ENCODE measurements at regions not wholly inside any gene's neighbourhood (a gene's known extent, or its start where the extent isn't known, plus 50 kb on each side); places are given as distances from the start of the nearest gene placed in this dataset.

GRCh38 chr9:115194216-115194615 lies 76.3 kb upstream of the TNC start:
- TF ChIP-seq CTCF (optimal IDR thresholded peaks at IDR 0.05 in 1 of 3, IDR thresholded peaks at IDR 0.05 in 1 of 3, conservative IDR thresholded peaks at IDR 0.05 in 1 of 3; ENCODE audit: extremely low read depth in 1 of 3, insufficient read depth in 2 of 3, low read length in 3 of 3) (no peak), EZH2 (IDR thresholded peaks at IDR 0.05; ENCODE audit: low read length) (no peak)
